ENCODE measurements at regions not wholly inside any gene's neighbourhood (a gene's known extent, or its start where the extent isn't known, plus 50 kb on each side); places are given as distances from the start of the nearest gene placed in this dataset.

DNA sequence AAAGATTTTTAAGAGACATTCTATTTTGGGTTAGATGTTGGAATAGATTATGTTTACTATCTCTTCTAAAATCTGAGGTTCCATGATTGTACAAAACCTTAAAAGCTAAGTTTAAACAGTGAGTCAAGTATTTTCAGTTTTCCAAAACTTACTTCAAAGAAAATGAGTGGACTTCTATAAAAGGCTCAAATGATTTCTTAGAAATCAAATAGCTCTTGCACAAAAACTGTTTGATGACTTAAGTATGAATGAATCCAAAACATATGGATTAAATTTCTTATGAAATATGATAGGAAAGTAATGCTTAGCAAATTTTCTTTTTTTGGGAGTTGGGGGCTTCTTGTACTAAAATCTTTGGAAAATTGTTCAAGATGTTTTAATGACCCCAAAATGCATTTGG lies 837.3 kb upstream of the SLC35B3 start:
- no peak overlapping the region for H2AK9ac ChIP-seq (replicated peaks; ENCODE audit: low read depth, low read length, poor library complexity)
- H3K14ac ChIP-seq (replicated peaks; ENCODE audit: low read depth, low read length) = no peak overlapping the region
- intact Hi-C loops (cut with micrococcal nuclease) = no loop called here
- H4K20me1 ChIP-seq (ENCODE audit: insufficient read depth, low read length) = no peaks in the 10 kb centered on the region
- H3K27me3 ChIP-seq (ENCODE audit: control insufficient read depth, insufficient read depth, low read length) = no peaks in the 10 kb centered on the region
- H3K4me3 ChIP-seq (ENCODE audit: insufficient read depth, low read depth, low read length) = no peak overlapping the region
- DNase-seq = no peak
- no peak overlapping the region for H2AFZ ChIP-seq (replicated peaks; ENCODE audit: low read length, poor library complexity)
- no peak overlapping the region for H4K5ac ChIP-seq (ENCODE audit: low read depth, low read length)
- no peak overlapping the region for H3K18ac ChIP-seq (ENCODE audit: low read depth, low read length)
- ChIA-PET CTCF (interaction anchor here (0.6 kb wide), 1 partner anchor 136 kb away, joined by 3 read pairs; no protein-coding TSS in a partner anchor), POLR2A (ENCODE audit: unreplicated experiment) (no interaction called here)
- H3K4me1 ChIP-seq (ENCODE audit: control insufficient read depth, insufficient read depth, low read length) = no peaks in the 10 kb centered on the region
- TF ChIP-seq MAFK (IDR thresholded peaks at IDR 0.05; ENCODE audit: low read depth, low read length) = no peak
- TF ChIP-seq, protein P1, sequence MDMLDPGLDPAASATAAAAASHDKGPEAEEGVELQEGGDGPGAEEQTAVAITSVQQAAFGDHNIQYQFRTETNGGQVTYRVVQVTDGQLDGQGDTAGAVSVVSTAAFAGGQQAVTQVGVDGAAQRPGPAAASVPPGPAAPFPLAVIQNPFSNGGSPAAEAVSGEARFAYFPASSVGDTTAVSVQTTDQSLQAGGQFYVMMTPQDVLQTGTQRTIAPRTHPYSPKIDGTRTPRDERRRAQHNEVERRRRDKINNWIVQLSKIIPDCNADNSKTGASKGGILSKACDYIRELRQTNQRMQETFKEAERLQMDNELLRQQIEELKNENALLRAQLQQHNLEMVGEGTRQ (IDR thresholded peaks at IDR 0.05; ENCODE audit: low read depth, low read length) = no peak
- no peak for TF ChIP-seq FOS (IDR thresholded peaks at IDR 0.05; ENCODE audit: low read depth, low read length)
- TF ChIP-seq SMC3 (IDR thresholded peaks at IDR 0.05; ENCODE audit: low read depth, low read length) = no peak
- no peak for TF ChIP-seq POLR2A (IDR thresholded peaks at IDR 0.05; ENCODE audit: low read depth, low read length)
- no peak for TF ChIP-seq RFX5 (IDR thresholded peaks at IDR 0.05; ENCODE audit: low read depth, low read length)
- TF ChIP-seq NFE2L2 (IDR thresholded peaks at IDR 0.05; ENCODE audit: low read depth, low read length) = no peak
- TF ChIP-seq, protein P2, sequence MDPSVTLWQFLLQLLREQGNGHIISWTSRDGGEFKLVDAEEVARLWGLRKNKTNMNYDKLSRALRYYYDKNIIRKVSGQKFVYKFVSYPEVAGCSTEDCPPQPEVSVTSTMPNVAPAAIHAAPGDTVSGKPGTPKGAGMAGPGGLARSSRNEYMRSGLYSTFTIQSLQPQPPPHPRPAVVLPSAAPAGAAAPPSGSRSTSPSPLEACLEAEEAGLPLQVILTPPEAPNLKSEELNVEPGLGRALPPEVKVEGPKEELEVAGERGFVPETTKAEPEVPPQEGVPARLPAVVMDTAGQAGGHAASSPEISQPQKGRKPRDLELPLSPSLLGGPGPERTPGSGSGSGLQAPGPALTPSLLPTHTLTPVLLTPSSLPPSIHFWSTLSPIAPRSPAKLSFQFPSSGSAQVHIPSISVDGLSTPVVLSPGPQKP (IDR thresholded peaks at IDR 0.05; ENCODE audit: borderline replicate concordance, low read depth, low read length) = no peak
- no peak for TF ChIP-seq MXI1 (IDR thresholded peaks at IDR 0.05; ENCODE audit: borderline replicate concordance, low read depth, low read length)
- TF ChIP-seq BHLHE40 (IDR thresholded peaks at IDR 0.05; ENCODE audit: low read depth, low read length) = no peak
- no peak for TF ChIP-seq RCOR1 (IDR thresholded peaks at IDR 0.05; ENCODE audit: insufficient replicate concordance, low read length)
- no peak for TF ChIP-seq CHD1 (IDR thresholded peaks at IDR 0.05; ENCODE audit: low read depth, low read length)
- TF ChIP-seq CTCF (conservative IDR thresholded peaks at IDR 0.05; ENCODE audit: low read depth, low read length) = no peak
- no peak for TF ChIP-seq CEBPB (IDR thresholded peaks at IDR 0.05; ENCODE audit: low read depth, low read length)
- TF ChIP-seq MAZ (IDR thresholded peaks at IDR 0.05; ENCODE audit: borderline replicate concordance, low read depth, low read length) = no peak
- TF ChIP-seq RAD21 (IDR thresholded peaks at IDR 0.05; ENCODE audit: low read length) = no peak
- in situ Hi-C loops (cut with MboI; ENCODE audit: low sequenced_read_pairs) = no loop called here
- no peak overlapping the region for H3K23ac ChIP-seq (ENCODE audit: low read depth, low read length)
- H3K4ac ChIP-seq (ENCODE audit: low read depth, low read length) = no peak overlapping the region
- H2BK120ac ChIP-seq (ENCODE audit: low read depth, low read length) = no peak overlapping the region
- ATAC-seq (ENCODE audit: low read depth) = no peak
- H4K8ac ChIP-seq (ENCODE audit: low read depth in 2 of 2, low read length in 2 of 2) = no peak overlapping the region
- no peak overlapping the region for H2BK5ac ChIP-seq (ENCODE audit: low read depth, low read length, poor library complexity, severe bottlenecking)
- H3K9me3 ChIP-seq (ENCODE audit: control insufficient read depth, insufficient read depth, low read length) = no peaks in the 10 kb centered on the region
- H2AK5ac ChIP-seq (ENCODE audit: low read depth, low read length) = no peak overlapping the region
- H3K27ac ChIP-seq (ENCODE audit: insufficient read depth, low read length) = no peak overlapping the region
- H2BK20ac ChIP-seq (ENCODE audit: low read depth, low read length) = no peak overlapping the region
- no peaks in the 10 kb centered on the region for H3K36me3 ChIP-seq (ENCODE audit: control insufficient read depth, insufficient read depth, low read length)
- H3K9ac ChIP-seq (ENCODE audit: low read depth, low read length) = no peak overlapping the region
- dilution Hi-C loops (cut with HindIII; ENCODE audit: low sequenced_read_pairs, unreplicated experiment) = no loop called here
- BruUV-seq (replicated peaks) = no TSS peak
- H4K91ac ChIP-seq (ENCODE audit: insufficient read depth, low read depth, low read length) = no peak overlapping the region
- H3K56ac ChIP-seq (ENCODE audit: extremely low read depth, insufficient read depth, low read length) = no peak overlapping the region
- no peaks in the 10 kb centered on the region for H3K79me1 ChIP-seq (ENCODE audit: low read depth in 1 of 2, low read length in 2 of 2)
- no peak overlapping the region for H2BK15ac ChIP-seq (ENCODE audit: low read depth, low read length)
- H3K4me2 ChIP-seq (ENCODE audit: low read depth, low read length) = no peak overlapping the region
- H3K9me1 ChIP-seq (ENCODE audit: insufficient read depth, low read length) = no peaks in the 10 kb centered on the region
